MCF 10A (cell line): ENCODE measurements at regions not wholly inside any gene's neighbourhood (a gene's known extent, or its start where the extent isn't known, plus 50 kb on each side); places are given as distances from the start of the nearest gene placed in this dataset.

Experiments
- BruUV-seq: library from RNA; stranded (reverse); fragments of 400-500 nt; replicated peaks from 2 replicates; lab custom pipeline; 2021; lab: Mats Ljungman, UMichigan
- CTCF ChIA-PET: fragments of 300-600 bp; sonication (Branson Sonifier 250); formaldehyde crosslinking; extraction: SDS; loops from one replicate; lab custom pipeline; 2021; ENCODE audit warnings: antibody characterized with exemption, inconsistent platforms; lab: Yijun Ruan, JAX
- POLR2A ChIA-PET: fragments of 300-600, 350-650 bp; sonication (Branson Sonifier 250); formaldehyde crosslinking; extraction: SDS; loops from one replicate; lab custom pipeline; 2020; ENCODE audit warnings: antibody characterized with exemption, inconsistent platforms; lab: Yijun Ruan, JAX
- DNase-seq: peaks from one replicate; pipeline ENCODE4 v3.0.0-alpha.2; 2018; ENCODE audit not compliant: unreplicated experiment
- H3K27ac Mint-ChIP-seq: one replicate; pipeline ENCODE4 v1.8.0; 2022; ENCODE audit warnings: mild to moderate bottlenecking, low read depth, mixed read lengths; ENCODE audit not compliant: unreplicated experiment
- H3K27me3 Mint-ChIP-seq: one replicate; pipeline ENCODE4 v1.8.0; 2022; ENCODE audit warnings: mixed read lengths; ENCODE audit not compliant: insufficient read depth, unreplicated experiment
- H3K36me3 Mint-ChIP-seq: one replicate; pipeline ENCODE4 v1.8.0; 2022; ENCODE audit warnings: mild to moderate bottlenecking, moderate library complexity, mixed read lengths; ENCODE audit not compliant: insufficient read depth, unreplicated experiment
- H3K4me1 Mint-ChIP-seq: one replicate; pipeline ENCODE4 v1.8.0; 2022; ENCODE audit warnings: mixed read lengths; ENCODE audit not compliant: insufficient read depth, unreplicated experiment
- H3K4me3 Mint-ChIP-seq: one replicate; pipeline ENCODE4 v1.8.0; 2022; ENCODE audit warnings: mild to moderate bottlenecking, moderate library complexity, mixed read lengths; ENCODE audit not compliant: unreplicated experiment
- H3K9me3 Mint-ChIP-seq: one replicate; pipeline ENCODE4 v1.8.0; 2022; ENCODE audit warnings: mixed read lengths; ENCODE audit not compliant: unreplicated experiment
- CTCF ChIP-seq: fragments of 200-600 bp; IDR thresholded peaks from one replicate; pipeline ENCODE4 v1.8.0; 2022; ENCODE audit warnings: antibody characterized with exemption, mild to moderate bottlenecking; ENCODE audit not compliant: unreplicated experiment
- intact Hi-C: fragments of 100-400 bp; cut with micrococcal nuclease; formaldehyde crosslinking; loops from 2 replicates; pipeline ENCODE4 v1.14.1; 2022

GRCh38 chr1:222043444-222044292 lies 301.8 kb upstream of the DUSP10 start:
- POLR2A ChIA-PET = interaction anchor here (0.6 to 1.1 kb wide), 5 partner anchors 9 to 60 kb away, joined by 3 to 4 read pairs (median 3); no protein-coding TSS in a partner anchor
- no peak for TF ChIP-seq CTCF
- DNase-seq = peak; percentile 77
- no TSS peak for BruUV-seq
- Mint-ChIP-seq H3K36me3 (no peaks in the 10 kb centered on the region), H3K9me3 (no peaks in the 10 kb centered on the region), H3K27me3 (no peaks in the 10 kb centered on the region), H3K27ac (peak overlapping the region; percentile 59), H3K4me3 (no peak overlapping the region), H3K4me1 (peaks cover 18% of the 10 kb centered on the region)
- intact Hi-C loops = no loop called here
- CTCF ChIA-PET = interaction anchor here (0.6 to 1.5 kb wide), 8 partner anchors 11 to 563 kb away, joined by 3 to 5 read pairs (median 3); no protein-coding TSS in a partner anchor

GRCh38 chr1:222042120-222042519 lies 300.2 kb upstream of the DUSP10 start:
- no peak overlapping the region for H3K27ac Mint-ChIP-seq
- no peak overlapping the region for H3K4me3 Mint-ChIP-seq
- H3K27me3 Mint-ChIP-seq = no peaks in the 10 kb centered on the region
- H3K36me3 Mint-ChIP-seq = no peaks in the 10 kb centered on the region
- H3K9me3 Mint-ChIP-seq = no peaks in the 10 kb centered on the region
- no peak for DNase-seq
- POLR2A ChIA-PET = interaction anchor here (1.0 kb wide), 1 partner anchor 10 kb away, joined by 5 read pairs; no protein-coding TSS in a partner anchor
- H3K4me1 Mint-ChIP-seq = peaks cover 11% of the 10 kb centered on the region
- TF ChIP-seq CTCF = no peak
- intact Hi-C loops = no loop called here
- CTCF ChIA-PET = interaction anchor here (0.7 to 1.6 kb wide), 5 partner anchors 13 to 1709 kb away, joined by 3 to 6 read pairs (median 3); partner anchors contain the start of gene DUSP10
- no TSS peak for BruUV-seq

- H3K4me3 Mint-ChIP-seq = no peak overlapping the region
- H3K27me3 Mint-ChIP-seq = no peaks in the 10 kb centered on the region
- DNase-seq = no peak
- BruUV-seq = no TSS peak
- H3K36me3 Mint-ChIP-seq = no peaks in the 10 kb centered on the region
- no peak overlapping the region for H3K27ac Mint-ChIP-seq
- POLR2A ChIA-PET = interaction anchor here (0.8 to 1.0 kb wide), 2 partner anchors 8 to 119 kb away, joined by 3 read pairs; no protein-coding TSS in a partner anchor
- peaks cover 11% of the 10 kb centered on the region for H3K4me1 Mint-ChIP-seq
- no peaks in the 10 kb centered on the region for H3K9me3 Mint-ChIP-seq
- TF ChIP-seq CTCF = no peak
- CTCF ChIA-PET = interaction anchor here (0.6 to 0.7 kb wide), 2 partner anchors 69 to 423 kb away, joined by 3 to 5 read pairs; no protein-coding TSS in a partner anchor
- intact Hi-C loops = no loop called here
These were observed 299.1 kb upstream of the DUSP10 start for GRCh38 chr1:222040955-222041354.
